ENCODE measurements at regions not wholly inside any gene's neighbourhood (a gene's known extent, or its start where the extent isn't known, plus 50 kb on each side); places are given as distances from the start of the nearest gene placed in this dataset.

- no peak for TF ChIP-seq CTCF (conservative IDR thresholded peaks at IDR 0.05; ENCODE audit: low read depth, low read length)
- no peak for TF ChIP-seq EZH2phosphoT487 (IDR thresholded peaks at IDR 0.05; ENCODE audit: borderline replicate concordance, low read length)
- no peak for TF ChIP-seq EZH2 (IDR thresholded peaks at IDR 0.05; ENCODE audit: low read length, unreplicated experiment)
Observed at GRCh38 chr1:213779228-213779627, 208.5 kb upstream of the PROX1 start.

All from PC-3 (cell line).